H1 (cell line): ENCODE measurements at regions not wholly inside any gene's neighbourhood (a gene's known extent, or its start where the extent isn't known, plus 50 kb on each side); places are given as distances from the start of the nearest gene placed in this dataset.

Experiments used
- CEBPB ChIP-seq: IDR thresholded peaks from 2 replicates; pipeline ENCODE4 v1.6.1; 2012; ENCODE audit warnings: low read depth, low read length
- EZH2 ChIP-seq: fragments of 200-600 bp; sonication (generic); IDR thresholded peaks from 2 replicates; pipeline ENCODE4 v1.7.1; 2012; ENCODE audit warnings: low read depth, mild to moderate bottlenecking, moderate library complexity, low read length, inconsistent platforms; ENCODE audit not compliant: severe bottlenecking
- KDM1A ChIP-seq: fragments of 200-600, 300-600 bp; sonication (generic); IDR thresholded peaks from 2 replicates; pipeline ENCODE4 v1.7.1; 2016; ENCODE audit warnings: mild to moderate bottlenecking, low read length, borderline replicate concordance
- KDM4A ChIP-seq: IDR thresholded peaks from one replicate; pipeline ENCODE4 v1.7.1; 2012; ENCODE audit warnings: low read depth, mild to moderate bottlenecking, moderate library complexity, low read length, inconsistent platforms; ENCODE audit not compliant: severe bottlenecking
- TF ChIP-seq, protein P1 (sequence below): IDR thresholded peaks from 2 replicates; pipeline ENCODE4 v1.6.1; 2012; ENCODE audit warnings: inconsistent platforms

DNA sequence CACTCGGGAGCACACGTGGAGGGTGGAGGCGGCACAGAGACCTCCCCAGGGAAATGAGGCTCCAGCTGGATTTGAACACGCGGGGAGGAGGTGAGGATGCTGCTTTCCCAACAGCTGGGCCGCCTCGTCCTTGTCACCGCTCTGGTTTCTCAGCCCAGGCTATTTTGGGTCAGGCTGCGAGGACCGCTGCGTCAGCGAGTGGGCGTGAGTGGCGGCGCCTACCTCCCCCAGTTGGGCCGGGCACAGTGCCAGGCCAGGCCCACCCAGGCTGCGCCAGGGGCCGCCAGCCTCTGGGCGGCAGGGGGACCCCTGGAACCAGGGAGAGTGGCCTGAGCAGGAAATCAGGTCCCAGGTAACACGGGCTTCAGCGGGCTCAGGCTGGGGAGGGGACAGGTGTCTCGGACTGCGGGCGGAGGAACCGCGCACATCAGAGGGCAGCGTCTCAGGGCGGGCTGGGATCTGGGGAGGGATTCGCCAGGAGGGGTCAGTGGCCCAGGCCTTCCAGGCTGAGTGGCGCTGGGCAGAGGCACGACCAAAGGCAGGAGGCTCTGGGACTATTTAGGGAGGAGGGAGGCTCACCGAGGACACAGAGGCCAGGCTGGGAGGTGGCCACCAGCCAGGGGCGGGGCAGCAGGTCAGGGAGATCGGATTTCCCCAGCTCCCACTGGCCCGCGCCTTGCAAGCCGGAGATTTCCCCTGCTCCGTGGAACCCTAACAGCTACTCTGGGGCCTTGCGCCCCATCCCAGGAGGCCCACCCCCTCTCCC lies 125.2 kb upstream of the RET start (continued):
- TF ChIP-seq KDM1A (no peak), KDM4A (no peak), EZH2 (no peak), CEBPB (no peak)
- TF ChIP-seq, protein P1, sequence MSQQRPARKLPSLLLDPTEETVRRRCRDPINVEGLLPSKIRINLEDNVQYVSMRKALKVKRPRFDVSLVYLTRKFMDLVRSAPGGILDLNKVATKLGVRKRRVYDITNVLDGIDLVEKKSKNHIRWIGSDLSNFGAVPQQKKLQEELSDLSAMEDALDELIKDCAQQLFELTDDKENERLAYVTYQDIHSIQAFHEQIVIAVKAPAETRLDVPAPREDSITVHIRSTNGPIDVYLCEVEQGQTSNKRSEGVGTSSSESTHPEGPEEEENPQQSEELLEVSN: peak; percentile 21
